Choroid plexus epithelial cell (primary cell): ENCODE measurements at regions not wholly inside any gene's neighbourhood (a gene's known extent, or its start where the extent isn't known, plus 50 kb on each side); places are given as distances from the start of the nearest gene placed in this dataset.

Source experiments
- DNase-seq: peaks from one replicate; pipeline ENCODE4 v3.0.0-alpha.2; 2010; ENCODE audit warnings: low read depth
- H3K4me3 ChIP-seq: 2 replicates; pipeline ENCODE4 v1.5.1; 2011; ENCODE audit warnings: low read depth, mild to moderate bottlenecking, control low read depth, low read length, moderate library complexity
- CTCF ChIP-seq: conservative IDR thresholded peaks from 2 replicates; pipeline ENCODE4 v1.5.1; 2011; ENCODE audit warnings: low read depth, mild to moderate bottlenecking, control low read depth, inconsistent platforms, low read length, moderate library complexity

GRCh38 chr5:53430618-53431252 is 49.7 kb upstream of the FST start:
- H3K4me3 ChIP-seq = no peak overlapping the region
- TF ChIP-seq CTCF = peak; percentile 76
- DNase-seq = peak; percentile 86
